SH-SY5Y (cell line): ENCODE measurements at regions not wholly inside any gene's neighbourhood (a gene's known extent, or its start where the extent isn't known, plus 50 kb on each side); places are given as distances from the start of the nearest gene placed in this dataset.

Experiments
- GATA2 ChIP-seq: IDR thresholded peaks from 2 replicates; pipeline ENCODE4 v1.6.1; 2011; ENCODE audit warnings: mild to moderate bottlenecking, low read depth, low read length
- GATA3 ChIP-seq: IDR thresholded peaks from 2 replicates; pipeline ENCODE4 v1.6.1; 2011; ENCODE audit warnings: low read depth, mild to moderate bottlenecking, low read length, moderate library complexity

- TF ChIP-seq GATA2: no peak
- TF ChIP-seq GATA3: no peak
Measured at GRCh38 chr2:108139521-108139920, 100.2 kb upstream of the SULT1C3 start.
